ENCODE measurements at regions not wholly inside any gene's neighbourhood (a gene's known extent, or its start where the extent isn't known, plus 50 kb on each side); places are given as distances from the start of the nearest gene placed in this dataset.
"Not testable (repeated sequence)": the region's sequence is repeated elsewhere in the genome, so short reads cannot be mapped to it uniquely, and the experiment has no call there.

- peak; percentile 73 for DNase-seq
Observed at GRCh38 chr6:169868458-169868857, 117.0 kb downstream of the ERMARD start.

GRCh38 chr6:169867751-169868191 is 116.3 kb downstream of the ERMARD start:
- DNase-seq: no peak

DNA sequence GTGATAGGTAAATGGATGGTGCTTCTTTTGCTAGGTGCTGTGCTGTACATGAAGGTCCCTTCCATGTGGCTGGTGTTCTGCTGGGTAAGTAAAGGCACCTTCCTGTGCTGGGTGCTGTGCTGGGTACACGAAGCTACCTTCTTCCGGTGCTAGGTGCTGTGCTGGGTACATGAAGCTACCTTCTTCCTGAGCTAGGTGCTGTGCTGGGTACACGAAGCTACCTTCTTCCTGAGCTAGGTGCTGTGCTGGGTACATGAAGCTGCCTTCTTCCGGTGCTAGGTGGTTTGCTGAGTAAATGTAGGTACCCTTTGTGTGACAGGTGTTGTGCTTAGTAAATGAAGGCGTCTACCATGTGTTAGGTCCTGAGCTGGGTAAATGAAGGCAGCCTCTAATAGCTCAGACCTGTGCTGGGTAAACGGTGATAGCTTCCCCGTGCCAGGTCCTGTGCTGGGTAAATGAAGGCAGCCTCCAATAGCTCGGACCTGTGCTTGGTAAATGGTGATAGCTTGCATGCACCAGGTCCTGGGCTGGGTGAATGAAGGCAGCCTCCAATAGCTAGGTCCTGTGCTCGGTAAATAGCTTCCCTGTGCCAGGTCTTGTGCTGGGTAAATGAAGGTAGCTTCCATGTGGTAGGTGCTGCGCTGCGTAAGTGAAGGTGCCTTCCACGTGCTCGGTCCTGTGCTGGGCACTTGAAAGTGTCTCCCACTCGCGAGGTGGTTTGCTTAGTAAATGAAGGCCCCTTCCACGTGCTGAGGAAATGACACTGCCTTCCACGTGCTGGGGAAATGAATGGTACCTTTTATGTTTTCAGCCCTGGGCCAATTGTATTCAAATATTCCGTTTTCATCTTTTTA is 115.5 kb downstream of the ERMARD start:
- no peak for DNase-seq

- no peak for DNase-seq
Observed at GRCh38 chr6:169866140-169866534, 114.7 kb downstream of the ERMARD start.

DNA sequence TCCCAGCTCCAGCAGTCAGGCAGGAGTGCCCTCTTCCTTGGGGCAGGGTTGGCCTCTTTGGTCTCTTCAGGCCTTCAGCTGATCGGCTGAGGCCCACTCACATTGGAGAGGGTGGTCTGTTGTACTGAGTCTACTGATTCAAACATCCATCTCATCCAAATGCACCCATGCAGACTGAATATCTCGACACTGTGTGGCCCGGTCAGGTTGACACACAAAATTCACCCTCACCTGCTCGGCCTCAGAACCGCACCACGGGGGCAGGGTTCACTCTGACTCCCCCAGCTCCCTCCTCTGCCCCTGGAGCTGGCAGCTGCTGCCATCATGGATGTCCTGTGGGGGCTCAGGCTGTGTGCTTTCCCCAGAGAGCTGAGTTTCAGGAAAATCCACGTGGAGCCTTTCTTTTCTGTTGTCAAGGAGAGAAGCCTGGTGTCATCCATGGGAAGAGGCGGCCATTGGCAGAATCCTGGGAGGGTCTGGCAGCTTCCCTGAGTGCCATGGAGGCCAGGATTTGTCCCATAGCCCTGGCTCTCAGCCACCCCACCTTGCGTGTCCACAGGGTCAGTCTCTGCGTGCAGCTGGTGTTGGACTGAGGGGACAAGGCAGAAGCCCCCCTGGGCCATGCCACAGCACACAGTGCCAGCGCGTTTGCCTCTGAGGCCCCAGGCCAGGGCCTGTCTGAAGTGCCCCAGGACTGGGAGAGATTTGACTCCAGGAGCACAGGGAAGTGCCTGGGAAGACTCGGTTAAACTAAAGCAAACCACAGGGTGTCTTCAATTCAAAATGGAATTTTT is 114.1 kb downstream of the ERMARD start:
- DNase-seq: no peak

DNA sequence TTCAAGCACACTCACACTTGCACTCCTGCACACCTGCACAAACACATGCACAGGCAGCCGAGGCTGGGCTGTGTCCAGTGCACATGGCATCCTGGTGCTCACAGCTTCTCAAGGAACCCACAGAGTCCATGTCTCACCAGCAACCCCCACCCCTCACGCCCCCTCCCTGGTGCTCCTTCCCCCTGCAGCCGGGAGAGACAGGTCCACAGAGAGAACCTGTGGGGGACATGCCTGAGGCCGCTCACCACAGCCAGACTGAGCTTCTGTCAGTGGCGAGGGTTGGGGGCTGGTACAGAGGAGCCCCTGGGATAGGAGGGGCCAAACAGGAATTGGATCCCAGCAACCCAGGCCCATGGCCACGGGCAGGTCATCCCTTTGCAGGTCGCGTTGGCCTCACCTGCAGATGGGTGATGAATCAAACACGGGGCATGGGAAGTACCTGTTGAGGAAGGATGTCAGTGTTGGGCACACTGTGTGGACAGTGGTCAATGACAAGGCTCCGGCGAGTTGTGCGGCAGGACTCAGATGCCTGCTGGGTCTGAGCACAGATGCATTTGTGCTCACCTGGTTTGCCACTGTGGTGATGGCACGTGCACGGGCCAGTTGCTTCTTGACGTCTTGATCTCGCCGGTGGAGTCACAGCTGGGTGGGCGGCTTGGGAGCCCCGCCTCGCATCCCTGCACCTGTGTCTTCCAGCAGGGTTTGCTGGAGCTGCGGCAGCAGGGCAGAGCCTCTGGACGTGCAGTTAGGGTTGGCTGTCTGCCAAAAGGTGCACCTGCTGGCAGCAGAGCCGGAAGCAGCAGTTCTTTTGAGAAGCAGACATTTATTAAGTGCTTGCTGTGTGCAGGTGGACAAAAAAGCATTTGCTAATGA is 113.0 kb downstream of the ERMARD start:
- DNase-seq: no peak

DNA sequence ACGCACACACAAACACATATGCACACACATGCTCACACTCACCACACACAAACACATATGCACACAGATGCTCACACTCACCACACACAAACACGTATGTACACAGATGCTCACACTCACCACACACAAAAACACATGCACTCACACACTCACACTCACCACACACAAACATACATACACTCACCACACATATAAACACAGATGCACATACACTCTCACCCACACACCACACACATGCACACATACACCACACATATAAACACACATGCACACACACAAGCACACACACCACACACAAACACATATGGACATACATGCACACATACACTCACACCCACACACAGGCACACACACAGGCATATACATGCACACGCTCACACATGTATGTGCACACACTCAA is 112.3 kb downstream of the ERMARD start:
- no peak for DNase-seq

GRCh38 chr6:169862892-169863525 is 111.6 kb downstream of the ERMARD start:
- no peak for DNase-seq

DNA sequence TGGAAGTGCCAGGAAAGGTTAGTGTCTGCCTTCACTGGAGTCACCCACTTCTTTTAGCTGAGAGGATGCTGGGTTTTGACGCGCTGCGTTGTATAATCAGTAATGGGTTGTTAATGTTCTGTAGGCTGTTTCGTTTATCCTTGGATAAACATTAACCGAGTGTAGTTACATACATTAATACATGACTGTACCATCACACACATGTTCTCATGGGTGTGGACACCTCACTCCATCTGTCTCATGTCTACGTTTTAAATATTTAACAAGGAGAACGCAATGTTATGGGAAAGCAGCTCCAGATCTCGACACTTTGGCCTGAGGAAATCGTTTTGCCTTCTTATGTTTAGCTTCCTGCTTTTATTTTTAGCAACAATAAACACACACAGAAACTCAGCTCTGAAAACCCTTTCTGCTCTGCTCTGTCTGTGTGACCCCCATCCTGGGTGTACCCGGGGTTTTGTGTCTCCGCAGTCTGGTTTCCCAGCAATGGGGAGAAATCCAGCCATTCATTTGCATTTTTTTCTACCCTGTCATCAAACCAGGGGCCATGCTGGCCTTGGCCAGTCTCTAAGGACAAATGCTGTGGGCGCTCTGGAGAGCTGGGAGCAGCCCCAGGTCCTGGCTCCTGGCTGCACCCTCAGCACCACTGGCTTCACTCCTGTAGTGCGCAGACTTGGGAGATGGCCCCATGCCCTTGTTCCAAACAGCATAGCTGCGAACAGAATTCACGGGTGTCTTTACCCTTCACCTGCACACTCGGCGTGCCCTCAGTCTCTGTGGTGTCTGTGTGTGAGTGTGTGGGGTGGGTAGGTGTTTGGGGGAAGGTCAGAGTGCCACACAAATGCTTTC is 110.8 kb downstream of the ERMARD start:
- DNase-seq: no peak

DNA sequence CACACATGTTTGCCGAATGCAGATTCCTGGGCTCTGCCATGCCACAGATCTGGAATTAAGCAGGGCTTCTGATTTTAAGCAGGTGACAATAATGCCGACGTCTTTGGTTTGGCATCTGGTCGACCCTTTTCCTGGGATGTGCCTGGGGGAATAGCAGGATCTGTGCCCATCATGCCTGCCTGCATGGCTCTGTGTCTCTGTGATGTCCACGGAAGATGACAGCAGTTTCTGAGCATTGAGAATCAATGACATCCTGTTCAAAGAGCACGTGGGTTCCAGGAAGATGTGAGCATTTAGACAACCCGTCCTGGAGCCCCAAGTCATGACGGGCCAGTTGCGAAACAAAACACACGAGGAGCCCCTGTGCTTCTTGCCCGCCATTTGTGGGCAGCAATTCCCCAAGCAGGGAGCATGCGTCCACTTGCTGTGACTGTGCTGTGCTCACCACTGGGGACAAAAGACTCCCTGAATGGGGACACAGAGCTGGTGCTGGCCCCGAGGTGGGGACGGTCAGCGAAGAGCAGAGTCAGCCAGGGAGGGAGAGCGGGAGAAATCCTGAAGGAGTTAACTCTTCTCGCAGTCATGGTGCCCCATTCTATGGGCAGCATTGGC is 110.1 kb downstream of the ERMARD start:
- no peak for DNase-seq

- DNase-seq: no peak
Observed at GRCh38 chr6:169859978-169860703, 108.7 kb downstream of the ERMARD start.

DNA sequence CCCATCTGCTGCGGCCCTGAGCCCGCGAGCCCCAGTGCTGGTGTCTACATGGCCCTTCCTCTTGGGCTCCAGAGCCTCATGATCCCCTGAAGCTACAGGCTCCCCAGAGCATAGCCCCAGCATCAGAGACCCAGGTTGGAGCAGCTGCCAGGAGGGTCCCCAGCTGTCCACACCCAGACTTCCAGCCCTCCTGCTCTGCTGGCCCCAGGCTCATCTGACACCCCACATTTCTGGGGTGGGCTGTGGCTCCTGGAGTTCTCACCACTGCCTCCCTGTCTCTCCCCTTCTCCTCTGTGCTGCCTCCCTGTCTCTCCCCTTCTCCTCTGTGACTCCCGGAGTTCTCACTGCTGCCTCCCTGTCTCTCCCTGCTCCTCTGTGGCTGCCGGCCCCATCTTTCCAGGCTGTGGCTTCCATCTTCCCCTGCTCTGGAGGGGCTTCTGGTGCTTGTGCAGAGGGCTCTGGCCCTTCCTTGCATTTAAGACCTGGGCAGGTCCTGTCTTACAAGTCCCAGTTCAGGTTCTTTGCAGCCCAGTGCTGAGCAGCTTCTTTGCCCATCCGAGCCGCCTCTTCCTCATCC is 108.1 kb downstream of the ERMARD start:
- DNase-seq: no peak

GRCh38 chr6:169858935-169859351 is 107.5 kb downstream of the ERMARD start:
- no peak for DNase-seq

DNA sequence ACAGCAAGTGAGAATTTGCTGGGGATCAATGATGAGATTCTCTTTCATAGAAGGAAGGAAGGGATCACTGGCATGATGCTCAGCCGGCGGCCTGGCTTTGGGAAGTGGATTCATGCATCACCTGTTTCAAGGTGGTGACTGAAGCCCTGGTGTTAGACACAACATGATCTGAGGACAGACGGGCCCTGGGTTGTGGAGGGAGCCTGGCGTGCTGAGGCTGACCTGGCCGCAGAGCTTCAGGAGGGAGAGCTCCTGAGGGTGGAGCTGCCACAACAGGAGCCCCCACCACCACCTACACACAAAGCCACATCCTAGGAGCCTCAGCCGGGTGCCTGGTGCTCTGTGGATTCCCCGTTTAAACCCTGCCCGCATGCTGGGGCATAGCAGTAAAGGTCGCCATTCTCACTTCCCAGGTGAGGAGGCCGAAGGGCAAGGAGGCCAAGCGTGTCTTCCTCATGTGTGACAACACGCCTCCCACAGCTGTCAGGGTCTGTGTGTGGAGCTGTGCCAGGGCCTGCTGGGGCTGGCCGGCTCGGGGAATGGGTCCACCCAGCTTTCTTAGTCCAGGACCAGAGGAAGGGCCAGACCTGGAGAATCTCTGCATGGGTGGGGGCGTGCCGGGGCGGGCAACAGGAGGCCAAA is 107.0 kb downstream of the ERMARD start:
- DNase-seq: no peak

GRCh38 chr6:169857343-169858292 is 106.2 kb downstream of the ERMARD start:
- no peak for DNase-seq

DNA sequence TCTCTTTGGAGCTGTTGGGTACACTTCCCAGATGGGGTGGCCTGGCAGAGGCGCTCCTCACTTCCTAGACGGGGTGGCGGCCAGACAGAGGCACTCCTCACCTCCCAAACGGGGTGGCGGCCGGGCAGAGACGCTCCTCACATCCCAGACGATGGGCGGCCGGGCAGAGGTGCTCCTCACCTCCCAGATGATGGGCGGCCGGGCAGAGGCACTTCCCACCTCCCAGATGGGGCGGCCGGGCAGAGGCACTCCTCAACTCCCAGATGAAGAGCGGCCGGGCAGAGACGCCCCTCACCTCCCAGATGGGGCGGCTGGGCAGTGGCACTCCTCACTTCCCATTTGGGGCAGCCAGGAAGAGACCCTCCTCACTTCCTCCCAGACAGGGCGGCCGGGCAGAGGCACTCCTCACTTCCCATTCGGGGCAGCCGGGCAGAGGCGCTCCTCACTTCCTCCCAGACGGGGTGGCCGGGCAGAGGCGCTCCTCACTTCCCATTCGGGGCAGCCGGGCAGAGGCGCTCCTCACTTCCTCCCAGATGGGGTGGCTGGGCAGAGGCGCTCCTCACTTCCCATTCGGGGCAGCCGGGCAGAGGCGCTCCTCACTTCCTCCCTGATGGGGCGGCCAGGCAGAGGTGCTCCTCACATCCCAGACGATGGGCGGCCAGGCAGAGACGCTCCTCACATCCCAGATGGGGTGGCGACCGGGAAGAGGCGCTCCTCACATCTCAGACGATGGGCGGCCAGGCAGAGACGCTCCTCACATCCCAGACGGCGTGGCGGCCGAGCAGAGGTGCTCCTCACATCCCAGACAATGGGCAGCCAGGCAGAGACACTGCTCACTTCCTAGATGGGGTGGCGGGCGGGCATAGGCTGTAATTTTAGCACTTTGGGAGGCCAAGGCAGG is 105.3 kb downstream of the ERMARD start:
- not testable (repeated sequence) for DNase-seq

GRCh38 chr6:169854813-169855212 is 103.4 kb downstream of the ERMARD start:
- DNase-seq: no peak
